ENCODE measurements at regions not wholly inside any gene's neighbourhood (a gene's known extent, or its start where the extent isn't known, plus 50 kb on each side); places are given as distances from the start of the nearest gene placed in this dataset.
"Not testable (repeated sequence)": the region's sequence is repeated elsewhere in the genome, so short reads cannot be mapped to it uniquely, and the experiment has no call there.

DNA sequence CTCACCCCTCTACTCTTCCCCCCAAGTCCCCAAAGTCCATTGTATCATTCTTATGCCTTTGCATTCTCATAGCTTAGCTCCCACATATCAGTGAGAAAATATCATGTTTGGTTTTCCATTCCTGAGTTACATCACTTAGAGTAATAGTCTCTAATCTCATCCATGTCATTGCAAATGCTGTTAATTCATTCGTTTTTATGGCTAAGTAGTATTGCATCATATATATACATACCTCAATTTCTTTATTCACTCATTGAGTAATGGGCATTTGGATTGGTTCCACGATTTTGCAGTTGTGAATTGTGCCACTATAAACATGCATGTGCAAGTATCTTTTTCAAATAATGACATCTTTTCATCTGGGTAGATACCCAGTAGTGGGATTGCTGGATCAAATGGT, 596.3 kb upstream of the RBFOX1 start:
- TF ChIP-seq EZH2 (IDR thresholded peaks at IDR 0.05); POLR2AphosphoS5 (IDR thresholded peaks at IDR 0.05; ENCODE audit: borderline replicate concordance, low read depth, low read length): not testable (repeated sequence)

All from SK-N-MC (cell line).